WERI-Rb-1 (cell line): ENCODE measurements at regions not wholly inside any gene's neighbourhood (a gene's known extent, or its start where the extent isn't known, plus 50 kb on each side); places are given as distances from the start of the nearest gene placed in this dataset.

Experiments
- DNase-seq: peaks from one replicate; pipeline ENCODE4 v3.0.0-alpha.2; 2020
- H3K27ac ChIP-seq: fragments of 250-450 bp; sonication (Bioruptor Pico); 2 replicates; pipeline ENCODE4 v1.5.1; 2020; ENCODE audit warnings: mild to moderate bottlenecking, moderate library complexity
- H3K27me3 ChIP-seq: fragments of 250-450 bp; sonication (Bioruptor Pico); 2 replicates; pipeline ENCODE4 v1.5.1; 2021; ENCODE audit warnings: mild to moderate bottlenecking, low read depth, moderate library complexity; ENCODE audit not compliant: insufficient read depth, severe bottlenecking
- H3K36me3 ChIP-seq: fragments of 250-450 bp; sonication (Bioruptor Pico); 2 replicates; pipeline ENCODE4 v1.5.1; 2020; ENCODE audit warnings: mild to moderate bottlenecking, moderate library complexity
- H3K4me3 ChIP-seq: 2 replicates; pipeline ENCODE4 v1.5.1; 2011; ENCODE audit warnings: low read depth, mild to moderate bottlenecking, control low read depth, low read length
- H3K9me3 ChIP-seq: fragments of 250-450 bp; sonication (Bioruptor Pico); 2 replicates; pipeline ENCODE4 v1.5.1; 2021; ENCODE audit warnings: mild to moderate bottlenecking, moderate library complexity; ENCODE audit not compliant: severe bottlenecking
- CTCF ChIP-seq: IDR thresholded peaks from 2 replicates; pipeline ENCODE4 v1.5.1; 2011; ENCODE audit warnings: low read depth, mild to moderate bottlenecking, control low read depth, inconsistent platforms, low read length

GRCh38 chr1:239906394-239906793, 185.3 kb upstream of the FMN2 start:
- H3K27ac ChIP-seq, result no peak overlapping the region

DNA sequence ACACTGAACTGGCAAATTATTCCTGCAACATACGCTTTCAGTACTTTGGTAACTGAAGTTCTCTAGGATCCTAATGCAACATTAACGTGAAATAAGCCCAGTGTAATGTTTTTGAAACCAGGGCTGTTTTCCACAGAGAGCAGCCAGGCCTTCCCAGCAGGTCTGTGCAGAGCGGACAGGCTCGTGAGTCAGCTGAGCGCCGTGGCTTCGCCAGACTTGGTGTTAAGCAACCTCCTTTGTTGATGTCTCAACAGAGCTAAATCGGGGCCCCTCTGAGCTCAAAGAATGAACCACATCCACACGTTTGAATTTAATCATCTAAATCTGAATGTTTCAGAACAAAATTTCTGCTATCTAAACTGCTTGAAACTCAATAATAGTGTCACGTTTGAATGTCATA, 181.8 kb upstream of the FMN2 start:
- no peak overlapping the region for H3K27ac ChIP-seq
- no peak overlapping the region for H3K4me3 ChIP-seq
- H3K27me3 ChIP-seq, result no peaks in the 10 kb centered on the region
- TF ChIP-seq CTCF, result no peak
- H3K9me3 ChIP-seq, result no peaks in the 10 kb centered on the region
- DNase-seq, result no peak
- H3K36me3 ChIP-seq, result no peaks in the 10 kb centered on the region

More at GRCh38 chr1:239906394-239906793, 185.3 kb upstream of the FMN2 start:
- no peak for TF ChIP-seq CTCF
- DNase-seq, result no peak
- Histone ChIP-seq H3K27me3 (no peaks in the 10 kb centered on the region), H3K9me3 (no peaks in the 10 kb centered on the region), H3K4me3 (no peak overlapping the region), H3K36me3 (no peaks in the 10 kb centered on the region)

- no peak for DNase-seq
Observed at GRCh38 chr1:239912471-239912870, 179.2 kb upstream of the FMN2 start.

DNA sequence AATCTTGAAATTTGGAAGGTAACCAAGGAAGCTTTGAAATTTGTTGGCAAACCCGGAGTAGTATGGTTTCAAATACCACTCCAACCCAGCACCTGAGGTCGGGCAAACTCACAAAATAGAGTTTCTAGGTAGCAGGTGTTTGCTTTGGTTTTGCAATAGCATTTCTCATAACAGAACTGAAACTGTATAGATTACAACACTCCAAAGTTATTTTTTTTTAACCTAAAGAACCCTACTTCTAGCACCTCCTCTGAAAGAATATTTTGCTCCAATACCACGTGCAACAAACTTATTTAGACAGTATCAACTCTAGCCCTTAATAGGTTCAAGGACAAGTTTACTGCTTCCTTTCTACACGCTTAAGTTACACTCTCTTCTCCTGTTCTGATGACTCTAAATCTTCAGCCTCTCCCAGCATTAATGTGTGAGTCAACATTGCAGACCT, 178.5 kb upstream of the FMN2 start:
- no peak overlapping the region for H3K4me3 ChIP-seq
- no peak for TF ChIP-seq CTCF
- H3K36me3 ChIP-seq, result no peaks in the 10 kb centered on the region
- H3K27me3 ChIP-seq, result no peaks in the 10 kb centered on the region
- no peak overlapping the region for H3K27ac ChIP-seq
- H3K9me3 ChIP-seq, result no peaks in the 10 kb centered on the region
- no peak for DNase-seq

More at GRCh38 chr1:239912471-239912870, 179.2 kb upstream of the FMN2 start:
- Histone ChIP-seq H3K27me3 (no peaks in the 10 kb centered on the region), H3K27ac (no peak overlapping the region), H3K9me3 (no peaks in the 10 kb centered on the region), H3K4me3 (no peak overlapping the region), H3K36me3 (no peaks in the 10 kb centered on the region)
- TF ChIP-seq CTCF, result no peak

DNA sequence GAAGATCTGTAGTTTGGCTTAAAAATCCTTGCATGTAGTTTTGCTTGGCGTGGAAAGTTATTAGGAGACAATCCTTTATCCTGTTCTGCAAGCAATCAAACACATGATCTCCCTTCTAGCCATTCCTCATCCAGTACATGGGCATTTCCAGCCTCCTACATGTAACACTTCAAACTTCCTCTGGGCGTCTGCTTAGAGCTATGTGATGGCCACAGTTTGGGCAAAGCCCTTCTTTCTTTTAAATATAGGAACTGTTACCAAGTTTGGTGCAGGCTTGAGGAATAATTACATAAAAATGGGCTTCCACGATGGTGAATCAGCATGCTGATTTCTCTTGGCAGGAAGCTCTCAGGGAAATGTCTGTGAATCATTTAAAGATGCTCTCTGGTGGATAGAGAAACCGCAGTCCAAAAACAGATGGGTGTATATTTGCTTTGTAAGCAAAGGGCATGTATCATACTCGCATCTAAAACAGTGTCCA, 176.9 kb upstream of the FMN2 start:
- no peak for TF ChIP-seq CTCF
- no peaks in the 10 kb centered on the region for H3K9me3 ChIP-seq
- no peak for DNase-seq
- H3K27me3 ChIP-seq, result no peaks in the 10 kb centered on the region
- no peak overlapping the region for H3K27ac ChIP-seq
- no peak overlapping the region for H3K4me3 ChIP-seq
- H3K36me3 ChIP-seq, result no peaks in the 10 kb centered on the region

GRCh38 chr1:239918634-239919033, 173.0 kb upstream of the FMN2 start:
- no peak for DNase-seq
- Histone ChIP-seq H3K27ac (no peak overlapping the region), H3K27me3 (no peaks in the 10 kb centered on the region), H3K4me3 (no peak overlapping the region), H3K36me3 (no peaks in the 10 kb centered on the region), H3K9me3 (no peaks in the 10 kb centered on the region)
- TF ChIP-seq CTCF, result no peak
